Neutrophil (primary cell): ENCODE measurements at regions not wholly inside any gene's neighbourhood (a gene's known extent, or its start where the extent isn't known, plus 50 kb on each side); places are given as distances from the start of the nearest gene placed in this dataset.

Experiments
- H3K27ac ChIP-seq: fragments of 200-600 bp; sonication (generic); 2 replicates; pipeline ENCODE4 v1.5.1; 2016; ENCODE audit warnings: mild to moderate bottlenecking, moderate library complexity
- H3K27me3 ChIP-seq: fragments of 200-600 bp; sonication (generic); 2 replicates; pipeline ENCODE4 v1.6.0; 2016; ENCODE audit warnings: mild to moderate bottlenecking
- H3K36me3 ChIP-seq: fragments of 200-600 bp; sonication (generic); 2 replicates; pipeline ENCODE4 v1.5.1; 2017
- H3K4me1 ChIP-seq, 2 experiments: fragments of 200-600 bp in 1 of 2; sonication (generic) in 1 of 2; 1 replicate in 1 of 2; 2 replicates in 1 of 2; pipeline versions ENCODE4 v1.5.1 to v1.6.1; 2013 to 2016; ENCODE audit warnings: low read depth in 1 of 2, low read length in 1 of 2, mild to moderate bottlenecking in 1 of 2, moderate library complexity in 1 of 2; ENCODE audit not compliant: control insufficient read depth in 1 of 2, insufficient read depth in 1 of 2
- H3K4me3 ChIP-seq, 2 experiments: fragments of 200-600 bp in 1 of 2; sonication (generic) in 1 of 2; 1 replicate in 1 of 2; 2 replicates in 1 of 2; pipeline ENCODE4 v1.5.1; 2013 to 2016; ENCODE audit warnings: low read depth in 1 of 2, low read length in 1 of 2, mild to moderate bottlenecking in 1 of 2, moderate library complexity in 1 of 2
- H3K9me3 ChIP-seq: fragments of 200-600 bp; sonication (generic); 2 replicates; pipeline ENCODE4 v1.5.1; 2016
- TF ChIP-seq, protein P1 (sequence below): fragments of 200-600 bp; sonication (generic); IDR thresholded peaks from 2 replicates; pipeline ENCODE4 v1.5.1; 2016; ENCODE audit warnings: antibody characterized with exemption

DNA sequence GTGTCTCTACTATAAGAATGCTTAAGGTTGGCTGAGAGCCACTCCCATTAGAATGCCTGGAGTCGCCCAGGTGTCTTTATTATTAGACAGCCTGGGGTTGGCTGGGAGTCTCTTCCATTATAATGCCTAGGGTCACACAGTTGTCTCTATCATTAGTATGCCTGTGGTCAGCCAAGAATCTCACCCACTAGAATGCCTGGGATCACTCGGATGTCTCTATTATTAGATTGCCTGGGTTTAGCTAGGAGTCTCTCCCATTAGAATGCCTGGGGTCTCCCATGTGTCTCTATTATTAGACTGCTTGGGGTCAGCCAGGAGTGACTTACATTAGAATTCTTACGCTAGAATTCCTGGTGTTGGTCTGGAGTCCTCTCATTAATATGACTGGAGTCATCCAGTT is 2255.3 kb downstream of the TP53TG3F start:
- H3K27me3 ChIP-seq: no peaks in the 10 kb centered on the region
- no peak overlapping the region for H3K27ac ChIP-seq
- H3K36me3 ChIP-seq: no peaks in the 10 kb centered on the region
- TF ChIP-seq, protein P1, sequence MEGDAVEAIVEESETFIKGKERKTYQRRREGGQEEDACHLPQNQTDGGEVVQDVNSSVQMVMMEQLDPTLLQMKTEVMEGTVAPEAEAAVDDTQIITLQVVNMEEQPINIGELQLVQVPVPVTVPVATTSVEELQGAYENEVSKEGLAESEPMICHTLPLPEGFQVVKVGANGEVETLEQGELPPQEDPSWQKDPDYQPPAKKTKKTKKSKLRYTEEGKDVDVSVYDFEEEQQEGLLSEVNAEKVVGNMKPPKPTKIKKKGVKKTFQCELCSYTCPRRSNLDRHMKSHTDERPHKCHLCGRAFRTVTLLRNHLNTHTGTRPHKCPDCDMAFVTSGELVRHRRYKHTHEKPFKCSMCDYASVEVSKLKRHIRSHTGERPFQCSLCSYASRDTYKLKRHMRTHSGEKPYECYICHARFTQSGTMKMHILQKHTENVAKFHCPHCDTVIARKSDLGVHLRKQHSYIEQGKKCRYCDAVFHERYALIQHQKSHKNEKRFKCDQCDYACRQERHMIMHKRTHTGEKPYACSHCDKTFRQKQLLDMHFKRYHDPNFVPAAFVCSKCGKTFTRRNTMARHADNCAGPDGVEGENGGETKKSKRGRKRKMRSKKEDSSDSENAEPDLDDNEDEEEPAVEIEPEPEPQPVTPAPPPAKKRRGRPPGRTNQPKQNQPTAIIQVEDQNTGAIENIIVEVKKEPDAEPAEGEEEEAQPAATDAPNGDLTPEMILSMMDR: no peak
- no peaks in the 10 kb centered on the region for H3K9me3 ChIP-seq
- no peak overlapping the region for H3K4me3 ChIP-seq
- no peaks in the 10 kb centered on the region for H3K4me1 ChIP-seq

DNA sequence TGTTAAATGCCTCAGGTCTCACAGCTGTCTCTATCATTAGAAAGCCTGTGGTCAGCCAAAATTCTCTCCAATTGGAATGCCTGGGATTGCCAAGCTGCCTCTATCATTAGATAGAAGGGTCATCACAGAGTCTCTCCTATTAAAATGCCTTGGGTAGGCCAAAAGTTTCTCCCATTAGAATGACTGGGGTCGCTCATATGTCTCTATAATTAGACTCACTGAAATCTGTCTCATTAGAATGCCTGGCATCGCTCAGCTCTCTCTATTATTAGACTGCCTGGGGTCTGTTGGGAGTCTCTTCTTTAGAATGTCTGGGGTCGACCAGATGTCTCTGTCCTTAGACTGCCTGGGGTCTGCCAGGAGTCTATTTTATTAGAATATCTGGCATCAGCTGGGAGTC is 2265.1 kb downstream of the TP53TG3F start:
- Histone ChIP-seq H3K27ac (no peak overlapping the region), H3K4me3 (no peak overlapping the region), H3K36me3 (no peaks in the 10 kb centered on the region), H3K4me1 (no peaks in the 10 kb centered on the region), H3K27me3 (no peaks in the 10 kb centered on the region), H3K9me3 (no peaks in the 10 kb centered on the region)
- TF ChIP-seq, protein P1: no peak

DNA sequence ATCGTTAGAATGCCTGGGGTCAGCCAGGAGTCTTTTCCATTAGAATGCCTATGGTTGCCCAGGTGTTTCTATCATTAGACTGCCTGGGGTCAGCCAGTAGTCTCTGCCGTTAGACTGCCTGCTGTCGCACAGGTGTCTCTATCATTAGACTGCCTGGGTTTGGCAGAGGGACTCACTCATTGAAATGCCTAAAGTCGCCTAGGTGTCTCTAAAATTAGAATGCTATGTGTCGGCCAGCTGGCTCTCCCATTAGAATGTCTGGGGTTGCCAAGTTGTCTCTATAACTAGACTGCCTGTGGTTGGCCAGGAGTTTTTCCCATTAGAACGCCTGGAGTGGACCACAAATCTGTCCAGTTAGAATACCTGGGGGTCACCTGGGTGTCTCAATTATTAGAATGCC is 2266.5 kb downstream of the TP53TG3F start:
- Histone ChIP-seq H3K36me3 (no peaks in the 10 kb centered on the region), H3K4me1 (no peaks in the 10 kb centered on the region), H3K27ac (no peak overlapping the region), H3K9me3 (no peaks in the 10 kb centered on the region), H3K27me3 (no peaks in the 10 kb centered on the region), H3K4me3 (no peak overlapping the region)
- TF ChIP-seq, protein P1: no peak

DNA sequence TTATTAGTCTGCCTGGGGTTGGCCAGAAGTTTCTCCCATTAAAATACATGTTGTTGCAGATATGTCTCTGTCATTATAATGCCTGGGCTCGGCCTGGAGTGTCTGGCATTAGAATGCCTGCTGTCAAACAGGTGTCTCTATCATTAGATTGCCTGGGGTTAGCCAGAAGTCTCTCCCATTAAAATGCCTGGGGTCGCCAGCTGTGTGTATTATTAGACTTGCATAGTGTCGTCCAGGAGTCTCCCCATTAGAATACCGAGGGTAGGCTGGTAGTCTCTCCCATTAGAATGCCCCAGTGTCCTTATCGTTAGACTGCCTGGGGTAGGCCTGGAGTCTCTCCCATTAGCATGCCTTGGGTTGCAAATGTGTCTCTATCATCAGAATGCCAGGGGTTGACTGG is 2270.8 kb downstream of the TP53TG3F start:
- Histone ChIP-seq H3K4me3 (no peak overlapping the region), H3K9me3 (no peaks in the 10 kb centered on the region), H3K36me3 (no peaks in the 10 kb centered on the region), H3K4me1 (no peaks in the 10 kb centered on the region), H3K27ac (no peak overlapping the region), H3K27me3 (no peaks in the 10 kb centered on the region)
- TF ChIP-seq, protein P1: no peak

DNA sequence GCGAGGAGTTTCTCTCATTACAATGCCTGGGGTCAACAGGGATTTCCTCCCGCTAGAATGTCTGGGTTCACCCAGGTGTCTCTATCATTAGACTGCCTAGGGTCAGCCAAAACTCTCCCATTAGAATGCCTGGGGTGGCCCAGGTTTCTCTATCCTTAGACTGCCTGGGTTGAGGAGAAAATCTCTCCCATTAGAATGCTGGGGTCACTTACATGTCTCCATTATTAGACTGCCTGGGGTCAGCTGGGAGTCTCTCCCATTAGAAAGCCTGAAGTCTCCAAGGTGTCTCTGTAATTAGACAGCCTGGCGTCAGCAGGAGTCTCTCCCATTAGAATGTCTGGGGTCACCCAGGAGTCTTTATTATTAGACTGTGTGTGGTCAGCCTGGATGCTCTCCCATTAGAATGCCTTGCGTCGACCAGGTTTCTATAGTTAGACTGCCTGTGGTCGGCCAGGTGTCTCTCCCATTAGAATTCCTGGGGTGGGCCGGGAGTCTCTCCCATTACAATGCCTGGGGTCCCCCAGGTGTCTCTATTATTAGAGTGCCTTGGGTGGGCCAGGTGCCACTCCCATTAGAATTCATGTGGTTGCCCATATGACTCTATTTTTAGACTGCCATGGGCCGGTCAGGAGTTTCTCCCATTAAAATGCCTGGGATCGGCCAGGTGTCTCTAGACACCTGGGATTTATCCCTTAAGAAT is 2272.1 kb downstream of the TP53TG3F start:
- no peaks in the 10 kb centered on the region for H3K9me3 ChIP-seq
- no peak overlapping the region for H3K4me3 ChIP-seq
- H3K36me3 ChIP-seq: no peaks in the 10 kb centered on the region
- no peaks in the 10 kb centered on the region for H3K4me1 ChIP-seq
- no peak overlapping the region for H3K27ac ChIP-seq
- no peaks in the 10 kb centered on the region for H3K27me3 ChIP-seq
- TF ChIP-seq, protein P1: no peak
